SKM-1 (cell line): ENCODE measurements at regions not wholly inside any gene's neighbourhood (a gene's known extent, or its start where the extent isn't known, plus 50 kb on each side); places are given as distances from the start of the nearest gene placed in this dataset.

ENCODE experiments used
- DNase-seq: peaks from one replicate; lab custom pipeline; 2025; ENCODE audit not compliant: unreplicated experiment; lab: John Stamatoyannopoulos, UW

DNA sequence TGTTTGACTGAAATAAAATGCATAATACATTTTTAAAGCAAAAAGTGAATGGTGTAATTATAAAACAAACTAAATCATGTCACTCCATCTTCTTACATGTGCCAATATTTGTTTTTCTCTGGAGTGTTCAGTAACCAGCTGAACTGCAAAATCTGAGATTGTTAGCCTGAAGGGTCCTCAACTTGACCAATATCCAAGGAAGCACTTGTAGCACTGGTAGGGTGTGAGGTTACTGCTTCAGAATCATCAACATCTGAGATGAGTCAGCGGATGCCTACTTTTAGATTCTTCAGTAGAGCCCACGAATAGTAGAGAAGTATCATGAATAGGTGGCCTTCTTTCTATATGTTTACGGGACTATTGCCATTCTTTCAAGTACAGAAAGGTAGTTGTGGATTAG is 226.7 kb downstream of the TLE4 start:
- no peak for DNase-seq

DNA sequence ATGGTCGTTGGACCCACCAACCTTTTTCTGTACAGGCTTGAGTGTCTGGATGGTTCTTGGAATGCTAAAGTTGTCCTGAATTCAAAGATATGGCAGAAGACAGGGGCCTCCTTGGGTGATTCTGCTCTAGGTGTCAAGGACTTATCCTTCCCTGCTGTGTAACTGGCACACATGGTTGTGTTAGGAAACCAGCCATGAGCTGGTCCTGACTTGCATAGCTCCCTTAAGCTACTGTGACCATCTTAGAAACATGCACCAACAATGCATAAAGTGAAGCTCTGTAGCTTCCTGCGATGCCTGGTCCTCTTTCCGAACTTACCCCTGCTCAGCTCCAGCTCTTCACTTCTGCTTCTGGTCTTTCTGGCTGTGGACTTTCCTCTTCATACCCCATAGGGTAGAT is 224.6 kb downstream of the TLE4 start:
- DNase-seq = no peak

- DNase-seq = no peak
Observed at GRCh38 chr9:79788662-79789061, 216.9 kb downstream of the TLE4 start.

- no peak for DNase-seq
Observed at GRCh38 chr9:79781263-79781662, 209.5 kb downstream of the TLE4 start.

DNA sequence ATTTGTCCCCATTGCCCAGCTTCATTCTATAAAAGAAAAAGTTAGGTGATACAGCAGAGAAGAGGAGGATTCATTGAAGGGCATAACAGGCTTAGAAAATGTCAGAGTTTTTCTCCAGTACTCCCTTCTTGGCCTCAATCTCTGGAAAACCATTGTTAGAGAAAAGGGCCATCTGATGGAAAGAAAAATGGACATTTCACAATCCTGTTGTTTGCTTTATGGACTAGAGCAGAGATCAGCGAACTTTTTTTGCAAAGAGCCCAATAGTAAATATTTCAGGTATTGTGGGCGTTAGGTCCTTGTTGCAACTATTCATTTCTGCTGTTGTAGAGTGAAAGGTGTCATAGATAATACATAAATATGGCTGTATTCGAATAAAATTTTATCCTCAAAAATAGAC is 208.8 kb downstream of the TLE4 start:
- no peak for DNase-seq

- DNase-seq = no peak
Observed at GRCh38 chr9:79779901-79780300, 208.1 kb downstream of the TLE4 start.

GRCh38 chr9:79778581-79778980 is 206.8 kb downstream of the TLE4 start:
- DNase-seq = no peak

GRCh38 chr9:79776581-79776980 is 204.8 kb downstream of the TLE4 start:
- no peak for DNase-seq
